Endothelial cell of umbilical vein (primary cell): ENCODE measurements at regions not wholly inside any gene's neighbourhood (a gene's known extent, or its start where the extent isn't known, plus 50 kb on each side); places are given as distances from the start of the nearest gene placed in this dataset.

Source experiments
- BruUV-seq: library from RNA; stranded (reverse); fragments of 400-500 nt; replicated peaks from 2 replicates; lab custom pipeline; 2021; lab: Mats Ljungman, UMichigan
- CTCF ChIA-PET: fragments of 300-600, 350-600 bp; sonication (Branson Sonifier 250); formaldehyde crosslinking; loops from one replicate; lab custom pipeline; 2021; ENCODE audit warnings: antibody characterized with exemption, inconsistent platforms; lab: Charles Lee
- POLR2A ChIA-PET: fragments of 300-600, 350-600 bp; sonication (Branson Sonifier 250); formaldehyde crosslinking; loops from one replicate; lab custom pipeline; 2021; ENCODE audit warnings: antibody characterized with exemption, inconsistent platforms; lab: Charles Lee
- DNase-seq: peaks from one replicate; pipeline ENCODE4 v3.0.0-alpha.2; 2011; ENCODE audit warnings: low read depth, low spot score
- FAIRE-seq: peaks from 2 replicates; lab custom pipeline; 2011; peaks lifted over from hg19 to GRCh38; lab: Jason Lieb, UNC
- H2AFZ ChIP-seq: 2 replicates; pipeline ENCODE4 v1.6.0; 2012; ENCODE audit warnings: low read depth, low read length, control low read depth, inconsistent platforms
- H3K27ac ChIP-seq: 2 replicates; pipeline ENCODE4 v1.5.1; 2011; ENCODE audit warnings: low read depth, mild to moderate bottlenecking, control low read depth, low read length, moderate library complexity; ENCODE audit not compliant: insufficient read depth
- H3K27me3 ChIP-seq, 2 experiments: 2 replicates each; pipeline versions ENCODE4 v1.6.0 to v1.6.1; 2011; ENCODE audit warnings: low read length in 2 of 2, mixed read lengths in 1 of 2; ENCODE audit not compliant: control insufficient read depth in 2 of 2, insufficient read depth in 2 of 2
- H3K36me3 ChIP-seq, 2 experiments: 2 replicates in 1 of 2; 3 replicates in 1 of 2; pipeline ENCODE4 v1.5.1; 2011; ENCODE audit warnings: low read length in 2 of 2, mild to moderate bottlenecking in 1 of 2, moderate library complexity in 1 of 2; ENCODE audit not compliant: control insufficient read depth in 2 of 2, insufficient read depth in 2 of 2; ENCODE audit errors: extremely low read depth in 1 of 2
- H3K4me1 ChIP-seq: 3 replicates; pipeline ENCODE4 v1.5.1; 2011; ENCODE audit warnings: mild to moderate bottlenecking, low read length; ENCODE audit not compliant: control insufficient read depth, insufficient read depth; ENCODE audit errors: extremely low read depth
- H3K4me2 ChIP-seq: 2 replicates; pipeline ENCODE4 v1.6.1; 2011; ENCODE audit warnings: low read length, control low read depth, mixed read lengths; ENCODE audit not compliant: insufficient read depth
- H3K4me3 ChIP-seq, 3 experiments: fragments of 200-600 bp in 1 of 3; sonication (generic), shearing (Covaris generic) in 1 of 3; replicated peaks in 1 of 3; 2 replicates each; pipeline ENCODE4 v1.5.1; 2011 to 2016; ENCODE audit warnings: control low read depth in 3 of 3, low read length in 3 of 3, mild to moderate bottlenecking in 2 of 3, inconsistent platforms in 1 of 3, low read depth in 1 of 3, moderate library complexity in 1 of 3; ENCODE audit not compliant: insufficient read depth in 1 of 3
- H3K79me2 ChIP-seq: 2 replicates; pipeline ENCODE4 v1.6.0; 2012; ENCODE audit warnings: low read length, inconsistent platforms; ENCODE audit not compliant: control insufficient read depth, insufficient read depth
- H3K9ac ChIP-seq: replicated peaks from 2 replicates; pipeline ENCODE3; 2011; ENCODE audit warnings: low read length, control low read depth; ENCODE audit not compliant: insufficient read depth; ENCODE audit errors: extremely low read depth
- H3K9me1 ChIP-seq: replicated peaks from 3 replicates; pipeline ENCODE4 v1.6.0; 2011; ENCODE audit warnings: mild to moderate bottlenecking, low read length; ENCODE audit not compliant: control insufficient read depth, insufficient read depth; ENCODE audit errors: extremely low read depth
- H3K9me3 ChIP-seq: replicated peaks from 2 replicates; pipeline ENCODE4 v1.5.1; 2012; ENCODE audit warnings: low read length, inconsistent platforms; ENCODE audit not compliant: control insufficient read depth, insufficient read depth
- H4K20me1 ChIP-seq: replicated peaks from 2 replicates; pipeline ENCODE3; 2011; ENCODE audit warnings: mild to moderate bottlenecking, low read length; ENCODE audit not compliant: control insufficient read depth, insufficient read depth; ENCODE audit errors: extremely low read depth
- CTCF ChIP-seq, 2 donors: IDR thresholded peaks; 1 replicate in 1 of 2; 2 replicates in 1 of 2; pipeline ENCODE4 v1.5.1; 2011; ENCODE audit warnings: low read length in 2 of 2, mild to moderate bottlenecking in 2 of 2, moderate library complexity in 2 of 2, control low read depth in 1 of 2, inconsistent platforms in 1 of 2, low read depth in 1 of 2; ENCODE audit not compliant: insufficient read depth in 1 of 2; ENCODE audit errors: extremely low read depth in 1 of 2
- EZH2 ChIP-seq: IDR thresholded peaks from 2 replicates; pipeline ENCODE4 v1.6.1; 2012; ENCODE audit warnings: borderline replicate concordance, low read depth, mild to moderate bottlenecking, moderate library complexity, low read length, inconsistent platforms; ENCODE audit not compliant: severe bottlenecking
- FOS ChIP-seq: IDR thresholded peaks from 2 replicates; pipeline ENCODE4 v1.6.1; 2011; ENCODE audit warnings: mild to moderate bottlenecking, low read length, moderate library complexity, borderline replicate concordance; ENCODE audit not compliant: insufficient read depth
- GATA2 ChIP-seq: IDR thresholded peaks from 2 replicates; pipeline ENCODE4 v1.7.0; 2011; ENCODE audit warnings: low read depth, mild to moderate bottlenecking, moderate library complexity, mixed read lengths, low read length; ENCODE audit not compliant: insufficient read length, insufficient read depth
- JUN ChIP-seq: IDR thresholded peaks from 2 replicates; pipeline ENCODE4 v1.6.1; 2011; ENCODE audit warnings: borderline replicate concordance, low read depth; ENCODE audit not compliant: insufficient read length, insufficient read depth
- MYC ChIP-seq: IDR thresholded peaks from one replicate; pipeline ENCODE4 v1.6.1; 2011; ENCODE audit warnings: mild to moderate bottlenecking, low read depth, low read length
- POLR2A ChIP-seq: IDR thresholded peaks from 2 replicates; pipeline ENCODE4 v1.6.1; 2012; ENCODE audit warnings: low read depth, mild to moderate bottlenecking, control low read depth, low read length
- POLR2AphosphoS5 ChIP-seq: IDR thresholded peaks from 2 replicates; pipeline ENCODE4 v1.6.1; 2012; ENCODE audit warnings: low read depth, mild to moderate bottlenecking, control low read depth, low read length, moderate library complexity; ENCODE audit not compliant: insufficient read depth
- dilution Hi-C: fragments of 300-500 bp; cut with MboI; formaldehyde crosslinking; loops from one replicate; pipeline ENCODE4 v1.15.0; 2019; ENCODE audit warnings: low sequenced_read_pairs; ENCODE audit not compliant: extremely low pct_ligation_motif_present
- intact Hi-C: fragments of 100-400 bp; cut with micrococcal nuclease; formaldehyde crosslinking; loops from one replicate; pipeline ENCODE4 v1.10.0; 2022
- TF ChIP-seq, protein P1 (sequence below): IDR thresholded peaks from 2 replicates; pipeline ENCODE4 v1.6.1; 2011; ENCODE audit not compliant: insufficient read depth, insufficient read length

DNA sequence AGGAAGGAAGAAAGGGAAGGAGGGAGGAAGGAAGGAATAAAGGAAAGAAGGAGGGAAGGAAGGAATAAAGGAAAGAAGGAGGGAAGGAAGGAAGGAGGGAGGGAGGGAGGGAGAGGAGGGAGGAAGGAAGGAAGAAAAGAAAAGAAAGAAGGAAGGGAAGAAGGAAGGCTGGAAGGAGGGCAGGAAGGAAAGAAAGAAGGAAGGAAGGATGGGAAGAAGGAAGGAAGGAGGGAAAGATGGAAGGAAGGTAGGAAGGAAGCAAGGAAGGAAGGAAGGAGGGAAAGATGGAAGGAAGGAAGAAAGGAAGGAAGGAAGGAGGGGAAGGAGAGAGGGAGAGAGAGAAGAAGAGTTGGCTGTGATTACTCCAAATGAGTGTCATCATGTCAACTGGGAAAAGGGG is 190.6 kb downstream of the ACKR3 start:
- Histone ChIP-seq H4K20me1 (no peaks in the 10 kb centered on the region), H2AFZ (no peak overlapping the region), H3K27me3 (no peaks in the 10 kb centered on the region), H3K9me1 (no peaks in the 10 kb centered on the region), H3K36me3 (no peaks in the 10 kb centered on the region), H3K4me1 (no peaks in the 10 kb centered on the region), H3K4me2 (no peak overlapping the region), H3K4me3 (no peak overlapping the region), H3K9me3 (no peaks in the 10 kb centered on the region), H3K79me2 (no peaks in the 10 kb centered on the region), H3K9ac (no peak overlapping the region), H3K27ac (no peak overlapping the region)
- intact Hi-C loops (loop anchor here (1.0 kb wide), 1 partner anchor 27 kb away; no protein-coding TSS in a partner anchor), dilution Hi-C loops (no loop called here)
- no peak for DNase-seq
- POLR2A ChIA-PET, result no interaction called here
- CTCF ChIA-PET, result no interaction called here
- TF ChIP-seq MYC (no peak), EZH2 (no peak), FOS (no peak)
- TF ChIP-seq, protein P1, sequence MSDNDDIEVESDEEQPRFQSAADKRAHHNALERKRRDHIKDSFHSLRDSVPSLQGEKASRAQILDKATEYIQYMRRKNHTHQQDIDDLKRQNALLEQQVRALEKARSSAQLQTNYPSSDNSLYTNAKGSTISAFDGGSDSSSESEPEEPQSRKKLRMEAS, result no peak
- no TSS peak for BruUV-seq
- no peak for FAIRE-seq

DNA sequence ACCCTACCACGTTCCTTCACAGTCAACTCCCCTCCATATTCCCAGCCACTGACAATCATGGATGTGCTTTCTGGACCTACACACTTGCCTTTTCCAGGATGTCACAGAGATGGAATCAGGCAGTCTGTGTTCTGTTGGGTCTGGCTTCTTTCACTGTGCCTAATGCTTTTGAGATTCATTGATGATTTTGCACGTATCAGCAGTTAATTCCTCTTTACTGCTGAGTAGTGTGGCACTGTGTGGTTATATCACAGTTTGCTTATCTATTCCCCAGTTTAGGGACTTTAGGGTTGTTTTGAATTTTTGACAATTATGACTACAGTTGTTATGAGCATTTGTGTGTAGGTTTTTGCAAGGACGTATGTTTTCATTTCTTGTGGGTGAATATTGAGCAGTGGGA is 191.7 kb downstream of the ACKR3 start:
- TF ChIP-seq POLR2A, result no peak
- no peak for TF ChIP-seq POLR2AphosphoS5
- TF ChIP-seq MYC, result no peak
- no peak for TF ChIP-seq JUN
- TF ChIP-seq FOS, result no peak
- no peak for TF ChIP-seq EZH2
- no peak for TF ChIP-seq GATA2
- TF ChIP-seq, protein P1, result no peak
- TF ChIP-seq CTCF (IDR thresholded peaks at IDR 0.05; ENCODE audit: extremely low read depth in 1 of 2, insufficient read depth in 1 of 2, low read depth in 1 of 2, low read length in 2 of 2), result no peak
- Histone ChIP-seq H2AFZ (no peak overlapping the region), H4K20me1 (no peaks in the 10 kb centered on the region), H3K9me3 (no peaks in the 10 kb centered on the region), H3K4me3 (no peak overlapping the region), H3K27me3 (peaks cover 0 to 2% of the 10 kb centered on the region in 2 experiments), H3K4me2 (no peak overlapping the region), H3K27ac (no peak overlapping the region), H3K79me2 (no peaks in the 10 kb centered on the region), H3K4me1 (no peaks in the 10 kb centered on the region), H3K9me1 (no peaks in the 10 kb centered on the region), H3K9ac (no peak overlapping the region), H3K36me3 (no peaks in the 10 kb centered on the region)
- intact Hi-C loops, result no loop called here
- ChIA-PET POLR2A (no interaction called here), CTCF (interaction anchor here (1.3 kb wide), 1 partner anchor 11 kb away, joined by 3 read pairs; no protein-coding TSS in a partner anchor)
- BruUV-seq, result no TSS peak
- dilution Hi-C loops, result no loop called here
- DNase-seq, result no peak
- FAIRE-seq, result no peak
